GM23338 (cell line): ENCODE measurements at regions not wholly inside any gene's neighbourhood (a gene's known extent, or its start where the extent isn't known, plus 50 kb on each side); places are given as distances from the start of the nearest gene placed in this dataset.

Experiments
- ATAC-seq: fragments of 200-7000 bp; cut with Tn5 transposase; 3 replicates; pipeline ENCODE4 v1.9.1; 2020
- DNase-seq: peaks from one replicate; pipeline ENCODE4 v3.0.0-alpha.2; 2015; ENCODE audit warnings: low spot score
- H2AFZ ChIP-seq: fragments of 200-600 bp; sonication (generic); 2 replicates; pipeline ENCODE4 v1.8.0; 2016; ENCODE audit warnings: antibody characterized with exemption, mild to moderate bottlenecking, moderate library complexity
- H3F3A ChIP-seq: fragments of 200-600 bp; sonication (generic); replicated peaks from 2 replicates; pipeline ENCODE4 v1.8.0; 2017; ENCODE audit warnings: antibody characterized with exemption, mixed run types, low read depth
- H3K27ac ChIP-seq: fragments of 200-600 bp; sonication (generic); 2 replicates; pipeline ENCODE4 v1.6.1; 2016; ENCODE audit warnings: low read depth
- H3K27me3 ChIP-seq: fragments of 200-600 bp; sonication (generic); 2 replicates; pipeline ENCODE4 v1.8.0; 2016; ENCODE audit warnings: mild to moderate bottlenecking, mixed run types, moderate library complexity; ENCODE audit not compliant: insufficient read depth
- H3K36me3 ChIP-seq: fragments of 200-600 bp; sonication (generic); 2 replicates; pipeline ENCODE4 v1.8.0; 2016; ENCODE audit warnings: mild to moderate bottlenecking; ENCODE audit not compliant: insufficient read depth
- H3K4me1 ChIP-seq: fragments of 200-600 bp; sonication (generic); 2 replicates; pipeline ENCODE4 v1.8.0; 2016; ENCODE audit warnings: mild to moderate bottlenecking, moderate library complexity; ENCODE audit not compliant: insufficient read depth
- H3K4me2 ChIP-seq: fragments of 200-600 bp; sonication (generic); 2 replicates; pipeline ENCODE4 v1.7.1; 2017; ENCODE audit warnings: mixed run types
- H3K4me3 ChIP-seq: fragments of 200-600 bp; sonication (generic); 2 replicates; pipeline ENCODE4 v1.6.1; 2016; ENCODE audit warnings: mixed run types
- H3K79me2 ChIP-seq: fragments of 200-600 bp; sonication (generic); replicated peaks from 2 replicates; pipeline ENCODE4 v1.8.0; 2017; ENCODE audit warnings: mild to moderate bottlenecking; ENCODE audit not compliant: insufficient read depth
- H3K9me2 ChIP-seq: fragments of 200-600 bp; sonication (generic); 2 replicates; pipeline ENCODE4 v1.8.0; 2017; ENCODE audit not compliant: insufficient read depth
- H4K20me1 ChIP-seq: fragments of 200-600 bp; sonication (generic); replicated peaks from 2 replicates; pipeline ENCODE4 v1.8.0; 2017; ENCODE audit warnings: mild to moderate bottlenecking; ENCODE audit not compliant: insufficient read depth
- H3K27ac Mint-ChIP-seq: 2 replicates; pipeline ENCODE4 v1.8.0; 2020; ENCODE audit warnings: inconsistent platforms, mild to moderate bottlenecking, moderate library complexity, mixed read lengths
- H3K27me3 Mint-ChIP-seq: 3 replicates; pipeline ENCODE4 v1.8.0; 2022; ENCODE audit warnings: low read depth, mild to moderate bottlenecking, moderate library complexity, mixed read lengths, inconsistent platforms; ENCODE audit not compliant: insufficient read depth, poor library complexity
- H3K36me3 Mint-ChIP-seq: 3 replicates; pipeline ENCODE4 v1.8.0; 2021; ENCODE audit warnings: low read depth, mild to moderate bottlenecking, inconsistent platforms, moderate library complexity, mixed read lengths
- H3K4me1 Mint-ChIP-seq: 3 replicates; pipeline ENCODE4 v1.8.0; 2020; ENCODE audit warnings: mild to moderate bottlenecking, inconsistent platforms, mixed read lengths
- H3K4me3 Mint-ChIP-seq: 3 replicates; pipeline ENCODE4 v1.8.0; 2021; ENCODE audit warnings: moderate library complexity, mild to moderate bottlenecking, inconsistent platforms, mixed read lengths
- H3K9me3 Mint-ChIP-seq: 3 replicates; pipeline ENCODE4 v1.8.0; 2020; ENCODE audit warnings: moderate library complexity, mild to moderate bottlenecking, inconsistent platforms, mixed read lengths
- CREB1 ChIP-seq: fragments of 250-450 bp; sonication (Bioruptor Pico); IDR thresholded peaks from 2 replicates; pipeline ENCODE4 v1.5.0; 2020; ENCODE audit warnings: low read depth, mild to moderate bottlenecking, moderate library complexity
- EZH2 ChIP-seq: fragments of 200-600 bp; sonication (generic); IDR thresholded peaks from one replicate; pipeline ENCODE4 v1.8.0; 2017; ENCODE audit warnings: antibody characterized with exemption, mild to moderate bottlenecking, low read depth; ENCODE audit not compliant: unreplicated experiment
- NANOG ChIP-seq: IDR thresholded peaks from 2 replicates; pipeline ENCODE4 v1.6.1; 2016; ENCODE audit warnings: antibody characterized with exemption, borderline replicate concordance
- REST ChIP-seq: IDR thresholded peaks from one replicate; pipeline ENCODE4 v1.6.1; 2018; ENCODE audit warnings: antibody characterized with exemption; ENCODE audit not compliant: unreplicated experiment
- STAT1 ChIP-seq: IDR thresholded peaks from one replicate; pipeline ENCODE4 v1.6.1; 2016; ENCODE audit warnings: antibody characterized with exemption; ENCODE audit not compliant: unreplicated experiment
- ZNF331 ChIP-seq: fragments of 250-450 bp; sonication (Bioruptor Pico); IDR thresholded peaks from 2 replicates; pipeline ENCODE4 v1.5.0; 2020; ENCODE audit warnings: low read depth, mild to moderate bottlenecking, moderate library complexity
- ZNF462 ChIP-seq: fragments of 250-450 bp; sonication (Bioruptor Pico); IDR thresholded peaks from 2 replicates; pipeline ENCODE4 v1.5.0; 2020; ENCODE audit warnings: mild to moderate bottlenecking, moderate library complexity
- TF ChIP-seq, protein P1 (sequence below), 2 experiments: fragments of 200-600 bp in 1 of 2; sonication (generic) in 1 of 2; conservative IDR thresholded peaks; 2 replicates each; pipeline versions ENCODE4 v1.5.1 to v1.6.1; 2016 to 2017; ENCODE audit warnings: antibody characterized with exemption in 2 of 2, low read depth in 2 of 2, mild to moderate bottlenecking in 2 of 2, moderate library complexity in 1 of 2

- Histone ChIP-seq H3K27me3 (no peaks in the 10 kb centered on the region), H4K20me1 (no peaks in the 10 kb centered on the region), H3K9me2 (peaks cover 9% of the 10 kb centered on the region; the same call in 1 of the 2 replicates), H3K27ac (no peak overlapping the region), H2AFZ (no peak overlapping the region), H3K4me1 (no peaks in the 10 kb centered on the region), H3F3A (no peaks in the 10 kb centered on the region), H3K79me2 (no peaks in the 10 kb centered on the region), H3K4me3 (no peak overlapping the region), H3K36me3 (no peaks in the 10 kb centered on the region), H3K4me2 (no peak overlapping the region)
- Mint-ChIP-seq H3K4me1 (peaks cover 9% of the 10 kb centered on the region), H3K27ac (no peak overlapping the region; the same call in 1 of the 2 replicates), H3K9me3 (peaks cover 10% of the 10 kb centered on the region), H3K27me3 (peaks cover 4% of the 10 kb centered on the region), H3K36me3 (no peaks in the 10 kb centered on the region), H3K4me3 (no peak overlapping the region)
- ATAC-seq (no peak), DNase-seq (no peak)
- TF ChIP-seq, protein P1, sequence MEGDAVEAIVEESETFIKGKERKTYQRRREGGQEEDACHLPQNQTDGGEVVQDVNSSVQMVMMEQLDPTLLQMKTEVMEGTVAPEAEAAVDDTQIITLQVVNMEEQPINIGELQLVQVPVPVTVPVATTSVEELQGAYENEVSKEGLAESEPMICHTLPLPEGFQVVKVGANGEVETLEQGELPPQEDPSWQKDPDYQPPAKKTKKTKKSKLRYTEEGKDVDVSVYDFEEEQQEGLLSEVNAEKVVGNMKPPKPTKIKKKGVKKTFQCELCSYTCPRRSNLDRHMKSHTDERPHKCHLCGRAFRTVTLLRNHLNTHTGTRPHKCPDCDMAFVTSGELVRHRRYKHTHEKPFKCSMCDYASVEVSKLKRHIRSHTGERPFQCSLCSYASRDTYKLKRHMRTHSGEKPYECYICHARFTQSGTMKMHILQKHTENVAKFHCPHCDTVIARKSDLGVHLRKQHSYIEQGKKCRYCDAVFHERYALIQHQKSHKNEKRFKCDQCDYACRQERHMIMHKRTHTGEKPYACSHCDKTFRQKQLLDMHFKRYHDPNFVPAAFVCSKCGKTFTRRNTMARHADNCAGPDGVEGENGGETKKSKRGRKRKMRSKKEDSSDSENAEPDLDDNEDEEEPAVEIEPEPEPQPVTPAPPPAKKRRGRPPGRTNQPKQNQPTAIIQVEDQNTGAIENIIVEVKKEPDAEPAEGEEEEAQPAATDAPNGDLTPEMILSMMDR (conservative IDR thresholded peaks at IDR 0.05; ENCODE audit: low read depth in 2 of 2) = no peak
- TF ChIP-seq NANOG (no peak), ZNF331 (CRISPR knock-in tag) (no peak), REST (no peak), EZH2 (no peak)
Measured at GRCh38 chr7:70953796-70954195, 178.1 kb upstream of the GALNT17 start.

- Mint-ChIP-seq H3K27me3 (peaks cover 2% of the 10 kb centered on the region), H3K4me1 (no peaks in the 10 kb centered on the region), H3K4me3 (no peak overlapping the region), H3K9me3 (peaks cover 23% of the 10 kb centered on the region), H3K27ac (no peak overlapping the region), H3K36me3 (peaks cover 8% of the 10 kb centered on the region; the same call in 1 of the 3 replicates)
- Histone ChIP-seq H4K20me1 (no peaks in the 10 kb centered on the region), H3K9me2 (peaks cover 15% of the 10 kb centered on the region; the same call in 1 of the 2 replicates), H2AFZ (no peak overlapping the region; the same call in 1 of the 2 replicates), H3K4me3 (no peak overlapping the region), H3F3A (no peaks in the 10 kb centered on the region), H3K27ac (no peak overlapping the region), H3K36me3 (no peaks in the 10 kb centered on the region; the same call in 1 of the 2 replicates), H3K4me1 (no peaks in the 10 kb centered on the region), H3K27me3 (no peaks in the 10 kb centered on the region), H3K4me2 (no peak overlapping the region), H3K79me2 (no peaks in the 10 kb centered on the region)
- DNase-seq (no peak), ATAC-seq (no peak)
- TF ChIP-seq ZNF462 = no peak
- TF ChIP-seq CREB1 (CRISPR knock-in tag) = no peak
- TF ChIP-seq STAT1 = no peak
Measured at GRCh38 chr7:70972693-70973092, 159.3 kb upstream of the GALNT17 start.
